ENCODE measurements at regions not wholly inside any gene's neighbourhood (a gene's known extent, or its start where the extent isn't known, plus 50 kb on each side); places are given as distances from the start of the nearest gene placed in this dataset.
"Not testable (repeated sequence)": the region's sequence is repeated elsewhere in the genome, so short reads cannot be mapped to it uniquely, and the experiment has no call there.

- not testable (repeated sequence) for DNase-seq
Measured at GRCh38 chr9:62837254-62837911, 1647.5 kb downstream of the SPATA31A7 start.

DNA sequence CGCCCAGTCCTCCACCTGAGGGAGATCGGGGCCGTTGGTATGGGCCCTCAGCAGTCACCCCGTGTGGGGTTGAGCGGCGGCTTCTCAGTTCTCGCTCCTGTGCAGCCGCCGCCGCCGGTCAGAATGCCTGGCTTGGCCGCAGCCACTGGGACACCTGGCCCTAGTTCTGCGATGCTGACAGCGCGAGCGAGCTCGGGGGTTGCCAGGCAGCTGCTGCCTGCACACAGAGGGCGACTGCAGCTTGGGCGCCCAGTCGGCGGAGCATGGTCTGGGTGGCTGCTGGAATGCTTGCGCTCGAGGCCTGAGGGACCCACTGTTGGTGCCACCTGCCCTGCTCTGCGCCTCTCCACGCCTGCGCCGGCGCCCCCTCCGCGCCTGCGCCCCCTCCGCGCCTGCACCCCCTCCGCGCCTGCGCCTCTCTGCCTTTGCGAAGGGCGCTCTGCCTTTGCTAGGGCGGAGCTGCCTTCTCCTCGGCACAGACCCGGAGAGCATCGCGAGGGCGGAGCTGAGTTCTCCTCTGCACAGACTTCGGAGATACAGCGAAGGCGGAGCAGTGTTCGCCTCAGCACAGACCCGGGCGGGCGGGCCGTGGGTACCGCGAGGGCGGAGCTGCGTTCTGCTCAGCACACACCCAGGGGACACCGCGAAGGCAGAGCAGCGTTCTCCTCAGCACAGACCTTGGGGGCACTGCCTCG, 1648.3 kb downstream of the SPATA31A7 start:
- DNase-seq: peak; percentile 76

GRCh38 chr9:62839168-62839567, 1649.3 kb downstream of the SPATA31A7 start:
- not testable (repeated sequence) for DNase-seq

GRCh38 chr9:62843145-62843544, 1653.3 kb downstream of the SPATA31A7 start:
- not testable (repeated sequence) for DNase-seq

DNA sequence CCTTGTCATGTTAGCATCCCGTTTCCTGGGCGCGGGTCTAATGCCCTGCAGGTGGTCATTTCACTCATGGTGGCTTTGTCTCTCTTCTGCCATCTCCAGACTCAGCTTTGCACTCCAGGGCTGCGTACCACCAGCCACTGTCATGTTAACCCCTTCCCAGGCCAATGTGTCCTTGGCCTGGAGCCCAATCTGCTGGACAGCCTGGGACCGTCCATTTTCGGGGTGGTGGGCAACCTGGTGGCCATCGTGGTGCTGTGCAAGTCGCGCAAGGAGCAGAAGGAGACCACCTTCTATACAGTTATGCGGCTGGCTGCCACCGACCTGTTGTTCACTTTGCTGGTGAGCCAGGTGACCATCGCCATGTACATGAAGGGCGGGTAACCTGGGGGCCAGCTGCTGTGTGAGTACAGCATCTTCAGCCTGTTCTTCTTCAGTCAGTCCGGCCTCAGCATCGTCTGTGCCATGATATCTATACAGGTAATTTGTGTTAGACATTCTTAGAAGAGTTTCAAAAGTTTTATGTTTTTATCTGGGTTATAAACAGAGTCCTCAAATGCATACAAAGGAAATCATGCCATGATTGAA, 1654.0 kb downstream of the SPATA31A7 start:
- not testable (repeated sequence) for DNase-seq

- DNase-seq: not testable (repeated sequence)
Measured at GRCh38 chr9:62844681-62845185, 1654.9 kb downstream of the SPATA31A7 start.

GRCh38 chr9:62848258-62848657, 1658.4 kb downstream of the SPATA31A7 start:
- DNase-seq: not testable (repeated sequence)

GRCh38 chr9:62849991-62850390, 1660.2 kb downstream of the SPATA31A7 start:
- not testable (repeated sequence) for DNase-seq

GRCh38 chr9:62857280-62857679, 1667.4 kb downstream of the SPATA31A7 start:
- not testable (repeated sequence) for DNase-seq

DNA sequence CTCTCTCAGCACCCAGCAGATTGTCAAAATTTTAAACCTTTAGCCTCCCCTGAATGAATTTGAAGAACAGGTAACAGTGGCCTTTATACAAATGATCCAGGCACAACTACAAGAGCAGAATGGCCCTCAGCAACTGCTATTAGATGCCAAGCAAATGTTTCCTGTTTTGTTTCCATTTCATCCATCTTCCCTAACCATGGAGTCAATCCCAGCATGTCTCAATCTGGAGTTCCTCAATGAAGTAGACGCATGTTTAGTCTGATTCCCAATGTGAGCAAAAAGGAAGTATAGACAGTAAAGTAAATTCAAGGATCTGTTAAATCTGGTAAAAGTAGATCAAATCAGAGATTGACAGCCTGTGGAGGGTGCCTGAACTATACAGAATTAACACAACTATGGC, 1668.4 kb downstream of the SPATA31A7 start:
- not testable (repeated sequence) for DNase-seq

- not testable (repeated sequence) for DNase-seq
Measured at GRCh38 chr9:62860939-62861860, 1671.4 kb downstream of the SPATA31A7 start.

GRCh38 chr9:62862180-62862579, 1672.3 kb downstream of the SPATA31A7 start:
- not testable (repeated sequence) for DNase-seq

DNA sequence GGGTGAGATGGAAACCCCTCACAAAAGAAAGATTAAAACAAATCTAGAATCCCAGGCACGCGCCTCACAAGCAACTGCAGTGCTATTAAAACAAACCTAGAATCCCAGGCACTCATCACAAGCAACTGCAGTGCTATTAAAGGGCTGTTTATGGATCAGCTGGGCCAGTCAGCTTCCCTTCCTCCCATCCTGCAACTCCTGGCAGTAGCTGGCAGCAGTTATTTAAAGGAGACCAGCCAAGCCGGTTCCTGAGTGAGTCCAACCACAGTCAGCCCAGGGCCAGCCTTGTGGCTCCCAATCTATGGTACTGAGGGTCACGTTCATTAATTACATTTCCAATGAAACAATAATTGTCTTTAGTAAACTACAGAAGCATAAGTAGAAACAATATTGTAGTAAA, 1673.5 kb downstream of the SPATA31A7 start:
- DNase-seq: not testable (repeated sequence)

DNA sequence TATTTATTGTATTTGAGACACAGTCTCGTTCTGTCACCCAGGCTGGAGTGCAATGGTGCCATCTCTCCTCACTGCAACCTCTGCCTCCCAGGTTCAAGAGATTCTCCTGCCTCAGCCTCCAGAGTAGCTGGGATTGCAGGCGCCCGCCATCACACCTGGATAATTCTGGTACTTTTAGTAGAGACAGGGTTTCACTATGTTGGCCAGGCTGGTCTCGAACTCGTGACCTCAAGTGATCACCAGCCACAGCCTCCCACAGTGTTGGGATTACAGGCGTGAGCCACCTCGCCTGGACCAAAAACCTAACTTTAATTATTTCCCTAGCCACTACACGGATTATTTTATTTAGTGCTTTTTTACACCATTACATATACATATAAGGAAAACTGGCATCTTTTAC, 1674.0 kb downstream of the SPATA31A7 start:
- DNase-seq: not testable (repeated sequence)

DNA sequence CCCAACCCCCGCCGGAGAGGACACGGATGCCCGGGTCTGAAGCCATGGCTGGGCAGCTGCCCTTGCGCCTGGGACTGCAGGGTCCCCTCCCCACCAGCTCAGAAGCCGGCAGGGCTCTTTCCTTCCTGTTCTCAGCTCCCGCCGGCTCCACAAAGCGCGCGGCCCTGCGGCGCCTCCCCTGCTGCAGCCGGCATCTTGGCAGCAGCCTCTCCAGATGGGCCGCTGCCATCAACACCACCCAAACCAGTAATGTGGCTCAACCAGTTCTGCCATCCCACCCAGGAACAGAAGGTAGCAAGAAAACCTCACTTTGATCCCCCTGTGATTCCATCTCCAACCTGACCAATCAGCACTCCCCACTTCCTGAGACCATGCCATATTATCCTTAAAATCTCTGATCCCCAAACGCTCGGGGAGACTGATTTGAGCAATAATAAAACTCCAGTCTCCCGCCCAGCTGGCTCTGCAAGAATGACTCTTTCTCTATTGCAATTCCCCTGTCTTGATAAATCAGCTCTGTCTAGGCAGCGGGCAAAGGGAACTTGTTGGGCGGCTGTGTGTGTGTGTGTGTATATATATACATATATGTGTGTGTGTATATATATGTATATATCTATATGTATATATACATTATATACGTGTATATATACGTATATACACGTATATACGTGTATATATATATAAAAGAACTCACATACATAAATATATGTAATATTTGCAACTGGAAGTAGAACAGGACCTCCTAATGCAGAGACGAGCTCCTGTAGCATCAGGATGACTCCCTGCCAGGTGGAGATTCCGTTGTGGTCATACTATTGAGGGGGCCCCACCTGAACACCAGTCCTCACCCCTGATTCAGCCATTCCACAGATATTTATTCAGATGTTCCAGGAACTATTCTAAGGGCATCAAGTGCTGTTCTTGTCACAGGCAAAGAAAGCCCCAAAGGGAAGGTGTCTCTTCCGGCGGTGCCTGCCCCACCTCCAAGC, 1674.9 kb downstream of the SPATA31A7 start:
- not testable (repeated sequence) for DNase-seq

DNA sequence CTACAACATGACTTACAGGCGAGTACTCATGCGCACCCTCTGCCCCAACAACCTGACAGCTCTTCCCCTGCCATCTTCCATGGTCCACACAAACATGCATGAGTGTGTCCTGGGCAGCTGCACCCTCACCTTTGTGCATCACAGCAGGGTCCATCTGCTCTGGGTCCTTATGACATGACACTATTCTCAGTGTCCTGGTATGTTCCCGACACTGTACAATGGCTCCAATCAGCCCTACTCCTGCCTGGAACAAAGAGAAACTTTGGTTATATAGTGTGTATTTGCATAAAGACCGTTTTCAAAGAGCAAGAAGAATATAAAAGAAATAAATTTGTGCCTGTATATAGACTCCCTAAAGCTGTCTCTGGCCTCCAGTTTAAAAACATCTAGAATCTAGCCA, 1679.2 kb downstream of the SPATA31A7 start:
- DNase-seq: not testable (repeated sequence)

GRCh38 chr9:62871765-62872164, 1681.9 kb downstream of the SPATA31A7 start:
- not testable (repeated sequence) for DNase-seq

DNA sequence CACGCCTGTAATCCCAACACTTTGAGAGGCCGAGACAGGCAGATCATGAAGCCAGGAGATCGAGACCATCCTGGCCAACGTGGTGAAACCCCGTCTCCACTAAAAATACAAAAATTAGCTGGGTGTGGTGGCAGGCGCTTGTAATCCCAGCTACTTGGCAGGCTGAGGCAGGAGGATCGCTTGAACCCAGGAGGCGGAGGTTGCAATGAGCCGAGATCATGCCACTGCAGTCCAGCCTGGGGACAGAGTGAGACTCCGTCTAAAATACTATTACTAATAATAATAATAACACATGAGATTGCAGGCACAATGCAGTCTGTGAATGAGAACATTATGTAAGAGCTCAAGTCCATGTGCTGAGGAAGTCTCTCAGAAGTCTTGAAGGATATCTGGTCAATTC, 1684.4 kb downstream of the SPATA31A7 start:
- DNase-seq: not testable (repeated sequence)

DNA sequence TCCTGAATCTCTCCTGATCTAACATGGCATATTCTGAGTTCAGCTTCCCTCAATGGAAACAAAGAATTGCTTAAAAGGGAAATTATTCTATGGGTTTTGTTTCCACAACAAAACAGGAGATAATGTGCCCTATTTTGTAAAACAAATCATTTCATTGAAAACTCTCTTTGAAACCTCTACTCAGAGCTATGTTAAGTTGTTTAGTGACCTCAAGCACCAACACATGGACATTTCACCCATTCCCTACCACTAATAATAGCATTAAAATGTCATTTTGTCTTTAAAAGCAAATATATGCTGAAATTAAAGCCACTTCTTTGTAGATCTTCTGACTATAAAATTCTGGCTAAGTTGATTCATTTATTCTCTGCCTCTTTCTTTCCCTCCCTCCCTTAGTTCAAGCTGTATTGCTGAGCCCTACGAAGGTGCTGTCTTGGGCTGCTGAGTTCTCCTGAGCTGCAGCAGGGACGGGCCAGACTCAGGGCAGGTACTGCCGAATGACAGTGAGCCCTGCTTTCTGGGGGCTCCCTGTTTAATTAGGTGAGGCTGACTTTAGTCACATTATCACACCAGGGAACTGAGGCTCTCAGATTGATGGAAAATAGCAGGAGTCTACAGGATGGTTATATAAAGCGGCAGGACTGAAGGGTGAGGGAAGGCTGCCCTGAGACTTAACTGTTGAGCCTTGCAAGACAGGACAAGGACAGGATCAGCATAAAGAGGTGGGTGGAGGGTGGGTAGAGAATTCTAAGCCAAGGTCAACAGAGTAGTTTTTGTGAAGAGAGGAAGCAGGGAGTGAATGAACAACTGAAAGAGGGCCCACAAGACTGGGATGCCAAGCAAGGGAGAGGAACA, 1685.1 kb downstream of the SPATA31A7 start:
- not testable (repeated sequence) for DNase-seq

- DNase-seq: not testable (repeated sequence)
Measured at GRCh38 chr9:62877552-62877951, 1687.7 kb downstream of the SPATA31A7 start.

Measured in fibroblast of skin of scalp (primary cell).